Panc1 (cell line): ENCODE measurements at regions not wholly inside any gene's neighbourhood (a gene's known extent, or its start where the extent isn't known, plus 50 kb on each side); places are given as distances from the start of the nearest gene placed in this dataset.

Experiments
- ATAC-seq: fragments of 200-7000 bp; cut with Tn5 transposase; 2 replicates; pipeline ENCODE4 v1.9.1; 2020; ENCODE audit warnings: mild to moderate bottlenecking, moderate library complexity
- BruUV-seq: library from RNA; stranded (reverse); fragments of 400-500 nt; replicated peaks from 2 replicates; lab custom pipeline; 2021; lab: Mats Ljungman, UMichigan
- CTCF ChIA-PET: fragments of 300-600 bp; sonication (Branson Sonifier 250); formaldehyde crosslinking; loops from one replicate; lab custom pipeline; 2022; ENCODE audit warnings: antibody characterized with exemption; lab: Charles Lee
- POLR2A ChIA-PET: fragments of 300-600 bp; sonication (Branson Sonifier 250); formaldehyde crosslinking; loops from one replicate; lab custom pipeline; 2022; ENCODE audit warnings: antibody characterized with exemption; lab: Charles Lee
- DNase-seq: peaks from one replicate; pipeline ENCODE4 v3.0.0-alpha.2; 2010; ENCODE audit warnings: low read depth, low spot score
- H3K27ac ChIP-seq: 2 replicates; pipeline ENCODE4 v1.5.1; 2011; ENCODE audit warnings: mild to moderate bottlenecking, low read length, inconsistent platforms
- H3K27me3 ChIP-seq: fragments of 200-500 bp; sonication (Bioruptor generic); 2 replicates; pipeline ENCODE4 v1.6.0; 2014; ENCODE audit warnings: low read length, inconsistent platforms; ENCODE audit not compliant: control insufficient read depth, insufficient read depth
- H3K36me3 ChIP-seq: fragments of 200-500 bp; sonication (Bioruptor generic); 2 replicates; pipeline ENCODE4 v1.5.1; 2014; ENCODE audit warnings: inconsistent platforms, mild to moderate bottlenecking, low read length, moderate library complexity; ENCODE audit not compliant: control insufficient read depth, insufficient read depth
- H3K4me1 ChIP-seq: 2 replicates; pipeline ENCODE4 v1.5.1; 2011; ENCODE audit warnings: inconsistent platforms, mild to moderate bottlenecking, low read length, moderate library complexity; ENCODE audit not compliant: control insufficient read depth, insufficient read depth
- H3K4me3 ChIP-seq, 2 experiments: 2 replicates each; pipeline ENCODE4 v1.5.1; 2011 to 2012; ENCODE audit warnings: low read depth in 2 of 2, low read length in 2 of 2, mild to moderate bottlenecking in 2 of 2, inconsistent platforms in 1 of 2, moderate library complexity in 1 of 2
- H3K9me3 ChIP-seq: fragments of 200-500 bp; sonication (Bioruptor generic); 2 replicates; pipeline ENCODE4 v1.5.1; 2014; ENCODE audit warnings: low read depth, mild to moderate bottlenecking, inconsistent platforms, low read length, moderate library complexity; ENCODE audit not compliant: control insufficient read depth, insufficient read depth
- POLR2AphosphoS5 ChIP-seq: IDR thresholded peaks from 2 replicates; pipeline ENCODE4 v1.6.1; 2012; ENCODE audit warnings: mild to moderate bottlenecking, low read depth, low read length, moderate library complexity
- REST ChIP-seq, 2 experiments: IDR thresholded peaks; 2 replicates each; pipeline ENCODE4 v1.6.1; 2011 to 2012; ENCODE audit warnings: low read depth in 2 of 2, control low read depth in 1 of 2, low read length in 1 of 2, mild to moderate bottlenecking in 1 of 2, moderate library complexity in 1 of 2; ENCODE audit not compliant: insufficient read depth in 1 of 2
- SIN3A ChIP-seq: IDR thresholded peaks from 2 replicates; pipeline ENCODE4 v1.6.1; 2012; ENCODE audit warnings: low read depth, mild to moderate bottlenecking, low read length, moderate library complexity, borderline replicate concordance; ENCODE audit not compliant: insufficient read depth
- TCF7L2 ChIP-seq: IDR thresholded peaks from 2 replicates; pipeline ENCODE4 v1.6.1; 2011; ENCODE audit warnings: mild to moderate bottlenecking, low read depth, low read length, inconsistent platforms
- in situ Hi-C: cut with HindIII; loops from 2 replicates; pipeline ENCODE4 v1.10.0; 2016; ENCODE audit warnings: low sequenced_read_pairs, low pct_unique_long_range_greater_than_20kb
- intact Hi-C: fragments of 100-400 bp; cut with micrococcal nuclease; formaldehyde crosslinking; loops from one replicate; pipeline ENCODE4 v1.10.0; 2022; ENCODE audit not compliant: unreplicated experiment
- TF ChIP-seq, protein P1 (sequence below): fragments of 450-650 bp; IDR thresholded peaks from 2 replicates; pipeline ENCODE4 v1.5.1; 2017; ENCODE audit warnings: mild to moderate bottlenecking

DNA sequence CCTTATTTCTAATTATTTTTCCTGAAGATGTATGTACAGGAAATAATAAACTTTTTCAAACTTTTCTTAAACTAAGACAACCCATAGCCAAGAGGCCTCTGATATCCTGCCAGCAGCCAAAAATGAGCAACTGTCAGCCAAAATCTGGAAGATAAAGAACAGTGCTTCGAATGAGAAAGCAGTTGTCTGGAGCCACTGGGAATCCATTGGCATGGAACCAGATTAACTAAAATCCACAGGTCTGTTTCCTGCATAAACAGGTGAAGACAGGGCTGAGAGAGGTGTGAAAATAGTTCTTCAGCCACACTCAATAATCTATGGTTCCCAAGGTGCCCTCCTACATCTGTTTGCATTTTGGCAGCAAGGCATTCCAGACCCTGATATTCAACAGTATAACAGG lies 1076.7 kb upstream of the PIK3C3 start:
- ChIA-PET POLR2A (no interaction called here), CTCF (no interaction called here)
- no peak overlapping the region for H3K27ac ChIP-seq
- no peaks in the 10 kb centered on the region for H3K9me3 ChIP-seq
- intact Hi-C loops = no loop called here
- no peaks in the 10 kb centered on the region for H3K27me3 ChIP-seq
- BruUV-seq = no TSS peak
- DNase-seq (no peak), ATAC-seq (no peak)
- no peak overlapping the region for H3K4me3 ChIP-seq
- no peaks in the 10 kb centered on the region for H3K36me3 ChIP-seq
- no peak for TF ChIP-seq SIN3A
- no peak for TF ChIP-seq REST (IDR thresholded peaks at IDR 0.05; ENCODE audit: insufficient read depth in 1 of 2, low read depth in 2 of 2, low read length in 1 of 2)
- TF ChIP-seq, protein P1, sequence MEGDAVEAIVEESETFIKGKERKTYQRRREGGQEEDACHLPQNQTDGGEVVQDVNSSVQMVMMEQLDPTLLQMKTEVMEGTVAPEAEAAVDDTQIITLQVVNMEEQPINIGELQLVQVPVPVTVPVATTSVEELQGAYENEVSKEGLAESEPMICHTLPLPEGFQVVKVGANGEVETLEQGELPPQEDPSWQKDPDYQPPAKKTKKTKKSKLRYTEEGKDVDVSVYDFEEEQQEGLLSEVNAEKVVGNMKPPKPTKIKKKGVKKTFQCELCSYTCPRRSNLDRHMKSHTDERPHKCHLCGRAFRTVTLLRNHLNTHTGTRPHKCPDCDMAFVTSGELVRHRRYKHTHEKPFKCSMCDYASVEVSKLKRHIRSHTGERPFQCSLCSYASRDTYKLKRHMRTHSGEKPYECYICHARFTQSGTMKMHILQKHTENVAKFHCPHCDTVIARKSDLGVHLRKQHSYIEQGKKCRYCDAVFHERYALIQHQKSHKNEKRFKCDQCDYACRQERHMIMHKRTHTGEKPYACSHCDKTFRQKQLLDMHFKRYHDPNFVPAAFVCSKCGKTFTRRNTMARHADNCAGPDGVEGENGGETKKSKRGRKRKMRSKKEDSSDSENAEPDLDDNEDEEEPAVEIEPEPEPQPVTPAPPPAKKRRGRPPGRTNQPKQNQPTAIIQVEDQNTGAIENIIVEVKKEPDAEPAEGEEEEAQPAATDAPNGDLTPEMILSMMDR = no peak
- no peak for TF ChIP-seq POLR2AphosphoS5
- TF ChIP-seq TCF7L2 = no peak
- H3K4me1 ChIP-seq = no peaks in the 10 kb centered on the region
- in situ Hi-C loops = no loop called here

DNA sequence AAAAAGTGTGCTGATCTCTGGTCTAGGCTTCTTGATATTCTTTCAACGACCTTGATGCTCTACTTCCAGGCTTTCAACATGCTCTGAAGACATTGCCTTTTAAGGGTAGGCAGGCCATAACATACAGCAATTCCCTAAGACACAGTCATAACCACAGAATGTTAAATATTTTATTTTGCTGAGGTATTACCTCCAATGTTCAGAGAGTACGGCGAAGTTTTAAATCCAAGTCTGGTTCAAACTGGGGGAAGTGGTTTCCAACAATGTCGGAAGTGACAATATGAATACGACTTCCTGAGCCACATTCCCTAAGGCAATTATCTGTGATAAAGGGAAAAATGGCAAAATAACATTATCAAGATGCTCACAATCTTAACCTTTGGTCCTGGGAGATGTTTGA lies 1077.9 kb upstream of the PIK3C3 start:
- BruUV-seq = no TSS peak
- ChIA-PET POLR2A (no interaction called here), CTCF (no interaction called here)
- Histone ChIP-seq H3K27ac (no peak overlapping the region), H3K27me3 (no peaks in the 10 kb centered on the region), H3K36me3 (no peaks in the 10 kb centered on the region), H3K4me3 (no peak overlapping the region), H3K9me3 (no peaks in the 10 kb centered on the region), H3K4me1 (no peaks in the 10 kb centered on the region)
- in situ Hi-C loops (no loop called here), intact Hi-C loops (no loop called here)
- ATAC-seq (no peak), DNase-seq (no peak)
- TF ChIP-seq SIN3A = no peak
- TF ChIP-seq POLR2AphosphoS5 = no peak
- TF ChIP-seq REST (IDR thresholded peaks at IDR 0.05; ENCODE audit: insufficient read depth in 1 of 2, low read depth in 2 of 2, low read length in 1 of 2) = no peak
- TF ChIP-seq TCF7L2 = no peak
- TF ChIP-seq, protein P1 = no peak
